Dedifferentiated amniotic fluid mesenchymal stem cell (primary cell): ENCODE measurements at regions not wholly inside any gene's neighbourhood (a gene's known extent, or its start where the extent isn't known, plus 50 kb on each side); places are given as distances from the start of the nearest gene placed in this dataset.
A peak's percentile ranks its signal among the peaks of the same experiment; 100 is the strongest.

Experiments
- DNase-seq: peaks from one replicate; pipeline ENCODE4 v3.0.0-alpha.2; 2016; ENCODE audit errors: extremely low spot score

DNA sequence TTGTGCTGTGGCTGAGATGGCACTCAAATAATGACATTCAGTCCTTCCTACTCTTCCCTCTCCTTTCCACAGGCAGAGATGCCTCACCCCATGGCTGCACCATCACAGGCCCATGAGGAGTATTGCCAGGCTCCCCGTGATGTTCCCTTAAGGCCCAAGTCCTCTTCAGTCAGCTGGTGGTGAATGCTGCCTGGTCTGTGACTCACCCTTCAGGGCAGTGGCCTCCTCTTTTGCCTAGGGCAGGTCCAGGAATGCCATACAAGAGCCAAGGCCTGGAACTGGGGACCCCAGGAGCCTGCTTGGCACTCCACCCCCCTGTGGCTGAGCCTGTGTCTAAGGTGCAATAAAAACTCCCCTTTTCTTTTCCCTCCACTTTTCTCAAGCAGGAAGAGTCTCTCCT lies 144.2 kb upstream of the GEMIN8 start:
- DNase-seq, result no peak

DNA sequence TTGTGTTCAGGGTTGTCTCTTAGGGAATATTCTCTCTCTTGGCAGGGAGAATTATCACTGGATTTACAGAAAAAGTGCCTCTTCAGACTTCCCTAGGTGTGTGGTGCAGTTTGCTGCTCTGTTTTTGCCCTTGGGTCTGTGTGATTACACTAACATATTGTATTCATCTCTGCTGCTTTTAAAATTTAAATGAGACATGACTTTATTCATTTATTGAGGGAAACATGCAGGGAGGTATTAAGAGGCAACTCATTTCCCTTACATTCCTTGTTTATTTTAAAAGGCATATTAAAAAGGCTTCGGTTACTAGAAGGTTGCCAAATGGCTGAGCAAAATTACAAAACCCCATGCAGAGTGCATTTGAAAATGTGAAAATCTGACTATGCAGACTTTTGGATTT lies 135.1 kb upstream of the GEMIN8 start:
- no peak for DNase-seq

- no peak for DNase-seq
Observed at GRCh38 chrX:14125462-14125861, 95.8 kb upstream of the GEMIN8 start.

GRCh38 chrX:14124562-14124961 lies 94.9 kb upstream of the GEMIN8 start:
- DNase-seq, result no peak

- DNase-seq, result peak; percentile 51
Observed at GRCh38 chrX:14095702-14096101, 66.0 kb upstream of the GEMIN8 start.

DNA sequence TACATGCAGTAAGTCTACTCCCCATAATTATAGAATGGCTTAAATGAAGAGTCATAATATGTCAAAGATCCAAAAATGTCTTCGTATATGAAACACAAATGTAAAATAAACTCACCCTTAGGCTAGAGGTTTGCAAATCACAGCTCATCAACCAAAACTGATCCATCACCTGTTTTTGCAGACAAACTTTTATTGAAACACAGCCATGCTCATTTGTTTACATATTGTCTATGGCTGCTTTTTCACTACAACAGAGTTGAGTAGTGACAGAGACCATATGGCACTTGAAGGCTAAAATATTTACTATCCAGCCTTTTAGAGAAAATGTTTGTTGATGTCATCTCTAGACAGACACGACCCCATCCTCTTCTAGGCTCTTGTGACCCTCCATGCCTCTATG lies 64.5 kb upstream of the GEMIN8 start:
- no peak for DNase-seq

DNA sequence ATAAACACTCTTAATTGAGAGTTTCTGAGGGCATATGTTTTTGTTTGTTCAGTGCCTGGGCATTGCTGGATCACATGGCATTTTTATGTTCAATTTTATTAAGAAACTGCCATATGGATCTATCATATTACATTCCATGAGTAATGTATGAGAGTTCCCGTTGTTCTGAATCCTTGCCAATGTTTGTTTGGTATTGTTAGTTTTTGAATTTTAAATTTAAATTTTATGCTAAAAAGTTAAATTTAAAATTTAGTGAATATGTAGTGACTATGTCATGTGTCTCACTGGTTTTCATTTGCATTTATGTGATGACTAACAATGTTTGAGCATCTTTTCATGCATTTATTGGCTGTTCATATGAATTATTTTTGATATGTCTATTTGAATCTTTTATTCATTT lies 54.8 kb upstream of the GEMIN8 start:
- DNase-seq, result no peak

DNA sequence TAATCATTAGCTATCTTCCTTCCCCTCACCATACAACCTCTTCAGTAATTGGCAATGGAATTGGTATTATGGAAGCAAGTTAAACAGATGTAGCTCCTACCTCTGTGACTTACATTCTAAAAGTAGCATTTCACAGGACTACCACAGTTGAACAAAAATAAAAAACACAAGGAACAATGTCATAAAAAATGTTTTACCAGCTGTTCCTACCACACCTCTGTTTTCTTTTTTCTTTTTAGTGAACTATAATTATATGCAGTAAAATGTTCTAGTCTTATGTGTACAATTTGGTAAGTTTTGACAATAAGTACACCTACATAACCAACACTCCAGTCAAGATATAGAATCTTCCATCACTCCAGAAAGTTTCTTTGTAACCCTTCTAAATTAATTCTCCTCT lies 54.1 kb upstream of the GEMIN8 start:
- no peak for DNase-seq

GRCh38 chrX:14079891-14080430 lies 50.3 kb upstream of the GEMIN8 start:
- no peak for DNase-seq
